H1 (cell line): ENCODE measurements at regions not wholly inside any gene's neighbourhood (a gene's known extent, or its start where the extent isn't known, plus 50 kb on each side); places are given as distances from the start of the nearest gene placed in this dataset.

Experiments
- CTCF ChIA-PET: fragments of 300-600 bp; sonication (Branson Sonifier 250); formaldehyde crosslinking; loops from one replicate; lab custom pipeline; 2021; ENCODE audit not compliant: partially characterized antibody; lab: Charles Lee
- POLR2A ChIA-PET: fragments of 300-600 bp; sonication (Branson Sonifier 250); formaldehyde crosslinking; loops from one replicate; lab custom pipeline; 2021; ENCODE audit warnings: inconsistent platforms; ENCODE audit not compliant: partially characterized antibody; lab: Charles Lee
- DNase-seq, 2 experiments: peaks; one replicate each; pipeline versions ENCODE4 v3.0.0 to v3.0.0-alpha.2; 2010 to 2022; ENCODE audit warnings: low spot score in 2 of 2, low read depth in 1 of 2, mixed read lengths in 1 of 2
- FAIRE-seq: peaks from 2 replicates; lab custom pipeline; 2011; peaks lifted over from hg19 to GRCh38; lab: Jason Lieb, UNC
- H2AFZ ChIP-seq: 2 replicates; pipeline ENCODE4 v1.8.1; 2012; ENCODE audit warnings: low read length, inconsistent platforms
- H2AK5ac ChIP-seq: 2 replicates; pipeline ENCODE4 v1.6.1; 2013; ENCODE audit warnings: low read depth, low read length
- H2BK120ac ChIP-seq: replicated peaks from 2 replicates; pipeline ENCODE3; 2013; ENCODE audit warnings: low read depth, low read length, inconsistent platforms
- H2BK12ac ChIP-seq: 2 replicates; pipeline ENCODE4 v1.6.1; 2013; ENCODE audit warnings: low read depth, low read length
- H2BK15ac ChIP-seq: 2 replicates; pipeline ENCODE4 v1.6.1; 2013; ENCODE audit warnings: low read length
- H2BK20ac ChIP-seq: 2 replicates; pipeline ENCODE4 v1.6.1; 2013; ENCODE audit warnings: low read length
- H2BK5ac ChIP-seq: 2 replicates; pipeline ENCODE4 v1.6.1; 2013; ENCODE audit warnings: low read depth, low read length
- H3K14ac ChIP-seq: 2 replicates; pipeline ENCODE4 v1.6.1; 2013; ENCODE audit warnings: inconsistent platforms; ENCODE audit not compliant: insufficient read length
- H3K18ac ChIP-seq: 2 replicates; pipeline ENCODE4 v1.6.1; 2013; ENCODE audit warnings: low read length; ENCODE audit errors: extremely low read depth
- H3K23ac ChIP-seq: 2 replicates; pipeline ENCODE4 v1.6.1; 2013; ENCODE audit warnings: inconsistent platforms; ENCODE audit not compliant: insufficient read length
- H3K23me2 ChIP-seq: 2 replicates; pipeline ENCODE4 v1.6.1; 2013; ENCODE audit warnings: low read depth, low read length
- H3K27ac ChIP-seq: 2 replicates; pipeline ENCODE4 v1.6.1; 2011; ENCODE audit warnings: low read depth, low read length, inconsistent platforms
- H3K27me3 ChIP-seq, 4 experiments: replicated peaks in 1 of 4; 1 replicate in 1 of 4; 2 replicates in 3 of 4; pipeline versions ENCODE4 v1.6.1 to v1.8.1; 2011 to 2013; ENCODE audit warnings: low read length in 3 of 4, mild to moderate bottlenecking in 3 of 4, inconsistent platforms in 2 of 4, mixed read lengths in 2 of 4, moderate library complexity in 1 of 4; ENCODE audit not compliant: control insufficient read depth in 3 of 4, insufficient read depth in 3 of 4; ENCODE audit errors: extremely low read depth in 1 of 4
- H3K36me3 ChIP-seq, 4 experiments: 2 replicates each; pipeline versions ENCODE4 v1.6.1 to v1.8.1; 2011 to 2013; ENCODE audit warnings: mild to moderate bottlenecking in 4 of 4, low read length in 3 of 4, moderate library complexity in 2 of 4, control low read depth in 1 of 4, inconsistent platforms in 1 of 4; ENCODE audit not compliant: insufficient read depth in 4 of 4, control insufficient read depth in 2 of 4
- H3K4ac ChIP-seq: replicated peaks from 2 replicates; pipeline ENCODE3; 2013; ENCODE audit warnings: low read length, low read depth, mixed read lengths, inconsistent platforms; ENCODE audit not compliant: insufficient read length
- H3K4me1 ChIP-seq, 4 experiments: replicated peaks in 1 of 4; 1 replicate in 1 of 4; 2 replicates in 3 of 4; pipeline versions ENCODE4 v1.6.1 to v1.8.1; 2011 to 2013; ENCODE audit warnings: low read length in 3 of 4, inconsistent platforms in 2 of 4, mixed read lengths in 1 of 4; ENCODE audit not compliant: insufficient read depth in 4 of 4, control insufficient read depth in 3 of 4
- H3K4me2 ChIP-seq, 2 experiments: 2 replicates each; pipeline versions ENCODE4 v1.6.1 to v1.8.1; 2011 to 2013; ENCODE audit warnings: low read depth in 2 of 2, low read length in 2 of 2, control low read depth in 1 of 2, inconsistent platforms in 1 of 2, mild to moderate bottlenecking in 1 of 2; ENCODE audit not compliant: insufficient read depth in 1 of 2
- H3K4me3 ChIP-seq, 4 experiments: fragments of 200-600, 300-600 bp in 1 of 4; sonication (generic), shearing (Covaris generic), sonication (Bioruptor Twin) in 1 of 4; 2 replicates each; pipeline versions ENCODE4 v1.5.1 to v1.8.1; 2011 to 2016; ENCODE audit warnings: low read length in 4 of 4, low read depth in 3 of 4, control low read depth in 2 of 4, inconsistent platforms in 2 of 4, mild to moderate bottlenecking in 2 of 4, mixed read lengths in 1 of 4, moderate library complexity in 1 of 4; ENCODE audit not compliant: insufficient read depth in 2 of 4; ENCODE audit errors: extremely low read depth in 1 of 4
- H3K56ac ChIP-seq: replicated peaks from 2 replicates; pipeline ENCODE3; 2013; ENCODE audit warnings: low read depth, mild to moderate bottlenecking, mixed read lengths, low read length, inconsistent platforms; ENCODE audit not compliant: insufficient read length
- H3K79me1 ChIP-seq: 2 replicates; pipeline ENCODE4 v1.6.1; 2013; ENCODE audit warnings: low read depth, low read length, control low read depth
- H3K79me2 ChIP-seq, 2 experiments: 2 replicates each; pipeline versions ENCODE4 v1.6.1 to v1.8.1; 2012 to 2013; ENCODE audit warnings: low read length in 2 of 2, mild to moderate bottlenecking in 2 of 2, inconsistent platforms in 1 of 2; ENCODE audit not compliant: insufficient read depth in 2 of 2, control insufficient read depth in 1 of 2
- H3K9ac ChIP-seq, 4 experiments: replicated peaks in 1 of 4; 1 replicate in 1 of 4; 2 replicates in 3 of 4; pipeline versions ENCODE4 v1.6.1 to v1.8.1; 2011 to 2013; ENCODE audit warnings: low read depth in 3 of 4, low read length in 3 of 4, control low read depth in 2 of 4, mild to moderate bottlenecking in 2 of 4, moderate library complexity in 2 of 4, inconsistent platforms in 1 of 4; ENCODE audit errors: extremely low read depth in 1 of 4
- H3K9me3 ChIP-seq, 2 experiments: 2 replicates each; pipeline versions ENCODE4 v1.6.1 to v1.8.1; 2012 to 2013; ENCODE audit warnings: mild to moderate bottlenecking in 2 of 2, moderate library complexity in 2 of 2, control low read depth in 1 of 2, inconsistent platforms in 1 of 2, low read depth in 1 of 2, low read length in 1 of 2, mixed read lengths in 1 of 2; ENCODE audit not compliant: insufficient read depth in 2 of 2
- H4K20me1 ChIP-seq, 2 experiments: replicated peaks in 1 of 2; 2 replicates each; pipeline versions ENCODE3 to v1.8.1; 2011 to 2013; ENCODE audit warnings: inconsistent platforms in 2 of 2, low read length in 2 of 2, mild to moderate bottlenecking in 1 of 2; ENCODE audit not compliant: insufficient read depth in 2 of 2, control insufficient read depth in 1 of 2
- H4K5ac ChIP-seq: 2 replicates; pipeline ENCODE4 v1.6.1; 2013; ENCODE audit warnings: low read length, low read depth, mixed read lengths, inconsistent platforms; ENCODE audit not compliant: insufficient read length
- H4K8ac ChIP-seq: 2 replicates; pipeline ENCODE4 v1.8.0; 2013; ENCODE audit warnings: mild to moderate bottlenecking, moderate library complexity, low read length, inconsistent platforms; ENCODE audit not compliant: insufficient read depth; ENCODE audit errors: extremely low read depth
- H4K91ac ChIP-seq: replicated peaks from 2 replicates; pipeline ENCODE3; 2013; ENCODE audit warnings: low read length, mixed read lengths, inconsistent platforms; ENCODE audit not compliant: insufficient read length
- KDM1A ChIP-seq: fragments of 200-600, 300-600 bp; sonication (generic); IDR thresholded peaks from 2 replicates; pipeline ENCODE4 v1.7.1; 2016; ENCODE audit warnings: mild to moderate bottlenecking, low read length, borderline replicate concordance
- PHF8 ChIP-seq: fragments of 200-600 bp; sonication (generic); conservative IDR thresholded peaks from 2 replicates; pipeline ENCODE4 v1.7.1; 2012; ENCODE audit warnings: low read depth, mild to moderate bottlenecking, inconsistent platforms, low read length, moderate library complexity
- SP2 ChIP-seq: IDR thresholded peaks from 2 replicates; pipeline ENCODE4 v1.6.1; 2012; ENCODE audit warnings: mild to moderate bottlenecking, low read length, inconsistent platforms
- WGBS, 2 experiments: shearing (Covaris generic) in 1 of 2; methylation state at CpG; one replicate each; pipeline versions ENCODE4 v1.1.6 to v1.1.7; 2013 to 2015; ENCODE audit warnings: low lambda C conversion rate in 2 of 2, mixed read lengths in 2 of 2, inconsistent platforms in 1 of 2, low coverage in 1 of 2, missing lambda C conversion rate in 1 of 2; ENCODE audit not compliant: insufficient replicate concordance in 2 of 2, insufficient coverage in 1 of 2, insufficient read length in 1 of 2; ENCODE audit errors: extremely low coverage in 1 of 2, missing lambda C conversion rate in 1 of 2; 5-methylcytosine and 5-hydroxymethylcytosine counted together

DNA sequence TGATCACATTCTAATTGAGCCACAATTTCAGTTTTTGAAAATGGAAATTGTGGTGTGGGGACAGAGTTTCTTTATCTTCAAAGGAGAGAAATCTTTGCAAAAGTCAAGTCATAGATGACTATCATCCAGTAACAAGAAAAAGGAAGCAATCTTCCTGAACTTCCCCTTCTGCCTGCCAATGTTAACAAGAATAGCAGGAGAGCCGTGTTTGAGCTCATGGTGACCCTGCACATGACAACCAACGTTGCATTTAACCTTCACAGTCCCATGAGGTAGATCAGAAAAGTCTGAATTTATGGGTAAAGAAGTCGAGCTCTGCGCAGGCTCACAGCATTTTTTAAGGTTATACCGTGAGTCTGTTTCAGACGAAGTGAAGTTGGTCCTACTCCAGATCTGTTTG is 454.9 kb downstream of the LPIN1 start:
- no peaks in the 10 kb centered on the region for H3K79me2 ChIP-seq
- no peak overlapping the region; the same call in 1 of the 2 replicates for H2BK12ac ChIP-seq
- H3K23me2 ChIP-seq = no peaks in the 10 kb centered on the region
- H2BK15ac ChIP-seq = no peak overlapping the region
- 0 out of 4 replicates have a peak, but pooled peaks cover 0 to under 1% of the 10 kb centered on the region in 2 experiments for H3K9me3 ChIP-seq
- FAIRE-seq (no peak), DNase-seq (no peak)
- H2BK20ac ChIP-seq = no peak overlapping the region
- no peak overlapping the region for H3K14ac ChIP-seq
- H3K4me1 ChIP-seq = peaks cover 0 to 3% (median 0%) of the 10 kb centered on the region in 4 experiments; a peak in 1 of 7 replicates
- no peak overlapping the region for H3K4me2 ChIP-seq
- H4K91ac ChIP-seq = no peak overlapping the region
- H3K4me3 ChIP-seq = no peak overlapping the region
- no peak overlapping the region for H2BK5ac ChIP-seq
- no peak for TF ChIP-seq KDM1A
- no peak for TF ChIP-seq SP2
- TF ChIP-seq PHF8 = no peak
- no peak overlapping the region for H2AFZ ChIP-seq
- H4K20me1 ChIP-seq = no peaks in the 10 kb centered on the region
- H2AK5ac ChIP-seq = no peak overlapping the region; the same call in 1 of the 2 replicates
- H2BK120ac ChIP-seq = no peak overlapping the region
- H3K23ac ChIP-seq = no peak overlapping the region
- H3K4ac ChIP-seq = no peak overlapping the region
- H3K36me3 ChIP-seq = no peaks in the 10 kb centered on the region
- H4K8ac ChIP-seq = no peak overlapping the region
- no peak overlapping the region for H3K27ac ChIP-seq
- H3K9ac ChIP-seq = no peak overlapping the region
- H3K56ac ChIP-seq = no peak overlapping the region
- CTCF ChIA-PET = interaction anchor here (0.9 to 1.6 kb wide), 3 partner anchors 32 to 422 kb away, joined by 3 to 4 read pairs (median 3); no protein-coding TSS in a partner anchor
- H3K27me3 ChIP-seq = no peaks in the 10 kb centered on the region
- no peaks in the 10 kb centered on the region for H3K79me1 ChIP-seq
- POLR2A ChIA-PET = no interaction called here
- 81% methylated on average over 6 of the region's 6 CpGs; no CpG with 5 or more reads in 1 of the 2 experiments for WGBS, 2 experiments
- H4K5ac ChIP-seq = no peak overlapping the region
- H3K18ac ChIP-seq = no peak overlapping the region
